ENCODE measurements at regions not wholly inside any gene's neighbourhood (a gene's known extent, or its start where the extent isn't known, plus 50 kb on each side); places are given as distances from the start of the nearest gene placed in this dataset.
A peak's percentile ranks its signal among the peaks of the same experiment; 100 is the strongest.
"Not testable (repeated sequence)": the region's sequence is repeated elsewhere in the genome, so short reads cannot be mapped to it uniquely, and the experiment has no call there.

DNA sequence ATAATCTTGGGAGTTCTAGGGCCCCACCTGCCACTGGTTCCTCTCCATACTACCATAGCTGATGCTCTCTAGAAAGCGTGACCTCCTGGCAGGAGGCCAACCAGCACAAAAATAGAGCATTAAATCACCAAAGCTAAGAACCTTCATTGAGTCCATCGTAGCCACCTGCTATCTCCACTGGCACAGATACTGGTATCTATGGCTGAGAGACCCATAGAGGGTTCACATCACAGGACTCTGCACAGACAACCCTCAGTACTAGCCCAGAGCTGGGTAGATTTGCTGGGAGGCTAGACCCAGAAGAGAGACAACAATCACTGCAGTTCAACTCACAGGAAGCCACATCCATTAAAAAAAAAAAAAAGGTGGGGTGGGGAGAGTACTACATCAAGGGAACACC lies 509.1 kb downstream of the DTWD2 start:
- DNase-seq: no peak

DNA sequence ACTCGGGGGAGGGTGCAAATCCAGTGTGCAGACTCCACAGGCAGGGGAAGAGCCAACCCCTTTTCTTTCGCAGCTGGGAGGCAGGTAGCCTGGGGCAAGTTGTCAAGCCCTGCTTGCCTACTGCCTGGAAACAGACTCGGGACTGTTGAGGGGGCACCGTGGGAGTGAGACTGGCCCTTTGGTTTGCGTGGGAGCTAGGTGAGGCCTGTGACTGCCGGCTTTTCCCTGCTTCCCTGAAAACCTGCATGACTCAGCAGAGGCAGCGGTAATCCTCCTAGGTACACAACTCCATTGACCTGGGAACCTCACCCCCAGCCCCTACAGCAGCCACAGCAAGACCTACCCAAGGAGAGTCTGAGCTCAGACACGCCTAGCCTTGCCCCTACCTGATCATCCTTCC lies 509.5 kb downstream of the DTWD2 start:
- no peak for DNase-seq

DNA sequence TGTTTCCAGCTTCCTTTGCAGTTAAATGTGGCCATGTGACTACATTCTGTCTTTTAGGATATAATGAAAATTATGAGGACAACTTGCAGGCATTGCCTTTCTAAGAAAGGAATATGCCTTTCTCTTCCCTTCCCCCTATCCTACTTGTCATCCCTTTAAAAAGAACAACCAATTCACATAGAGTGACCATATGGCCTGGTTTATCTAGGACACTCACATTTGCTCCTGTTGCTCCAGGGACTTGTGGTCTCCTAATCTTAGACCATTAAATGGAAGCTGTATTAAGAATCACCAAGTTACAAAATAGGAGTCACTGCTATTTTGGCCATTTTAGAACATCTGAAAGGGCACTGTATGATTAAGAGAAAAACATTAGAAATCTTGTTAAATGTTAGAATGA lies 520.3 kb downstream of the DTWD2 start:
- DNase-seq: no peak

DNA sequence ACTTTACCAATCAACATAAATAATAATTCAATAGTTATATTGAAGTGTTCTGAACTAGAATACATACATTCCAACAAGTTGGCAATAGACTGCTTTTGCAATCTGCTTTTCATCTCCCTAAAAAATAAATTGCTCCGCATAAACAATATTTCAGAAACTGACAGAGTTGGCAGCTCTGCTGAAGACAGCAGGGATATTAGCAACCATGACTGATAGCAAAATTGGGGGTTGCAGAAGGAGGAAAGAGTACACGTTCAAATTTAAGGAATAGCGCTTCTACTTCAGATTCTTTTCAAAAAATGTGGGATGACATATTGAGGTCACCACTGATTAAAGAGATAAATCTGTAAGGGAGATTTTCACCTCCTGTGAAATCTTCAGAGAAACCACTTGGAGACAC lies 521.2 kb downstream of the DTWD2 start:
- no peak for DNase-seq

DNA sequence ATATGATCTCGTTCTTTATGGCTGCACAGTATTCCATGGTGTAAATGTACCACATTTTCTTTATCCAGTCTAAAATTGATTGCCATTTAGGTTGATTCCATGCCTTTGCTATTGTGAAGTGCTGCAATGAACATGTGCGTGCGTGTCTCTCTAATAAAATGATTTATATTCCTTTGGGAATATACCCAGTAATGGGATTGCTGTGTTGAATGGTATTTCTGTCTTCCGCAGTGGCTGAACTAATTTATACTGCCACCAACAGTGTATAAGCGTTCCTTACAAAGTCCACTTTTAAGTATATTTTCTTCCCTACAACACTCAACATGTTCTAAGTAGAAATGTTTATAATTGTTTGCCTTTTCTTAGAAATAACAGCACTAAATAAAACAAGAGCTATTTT lies 521.9 kb downstream of the DTWD2 start:
- no peak for DNase-seq

GRCh38 chr5:118462276-118462675 lies 526.1 kb downstream of the DTWD2 start:
- DNase-seq: not testable (repeated sequence)

DNA sequence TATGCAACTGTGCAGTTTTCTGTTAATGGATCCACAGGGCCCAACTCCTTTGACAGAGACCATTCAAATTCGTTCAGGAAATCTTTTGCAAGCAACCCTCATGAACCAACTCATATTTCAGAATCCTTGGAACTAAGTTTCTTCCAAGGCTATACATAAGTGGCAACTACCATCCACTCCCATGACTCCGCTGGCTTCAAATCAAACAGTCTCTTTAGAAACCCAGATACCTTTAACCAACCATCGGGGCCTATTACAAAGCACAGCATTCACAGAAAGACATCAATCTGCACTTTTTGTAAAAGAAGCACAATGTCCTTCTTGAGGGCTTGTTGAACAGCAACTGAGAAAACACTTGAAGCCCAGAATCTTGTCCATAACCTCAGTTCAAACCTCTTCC lies 526.9 kb downstream of the DTWD2 start:
- DNase-seq: no peak

DNA sequence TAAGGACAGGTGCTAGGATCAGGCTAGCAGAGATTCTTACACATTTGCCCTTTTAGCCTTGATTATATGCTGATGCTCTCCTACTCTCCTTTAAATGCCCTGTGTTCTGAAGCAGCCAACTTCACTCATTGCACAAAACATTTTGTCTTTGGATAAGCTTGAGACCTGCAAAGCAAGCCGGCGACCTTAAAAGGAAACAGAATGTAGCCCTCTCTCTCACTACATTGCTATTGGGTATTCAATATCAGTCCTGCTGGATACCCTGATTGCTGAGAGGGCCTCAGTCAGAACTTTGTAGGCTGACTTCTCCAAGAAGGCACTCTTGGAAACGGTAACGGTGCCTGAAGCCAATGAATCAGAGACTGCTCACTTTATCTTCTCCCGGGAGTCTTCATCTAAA lies 528.9 kb downstream of the DTWD2 start:
- DNase-seq: no peak

- no peak for DNase-seq
Observed at GRCh38 chr5:118456085-118456484, 532.3 kb downstream of the DTWD2 start.

- no peak for DNase-seq
Observed at GRCh38 chr5:118451697-118452247, 536.6 kb downstream of the DTWD2 start.

- DNase-seq: no peak
Observed at GRCh38 chr5:118450554-118451332, 537.6 kb downstream of the DTWD2 start.

DNA sequence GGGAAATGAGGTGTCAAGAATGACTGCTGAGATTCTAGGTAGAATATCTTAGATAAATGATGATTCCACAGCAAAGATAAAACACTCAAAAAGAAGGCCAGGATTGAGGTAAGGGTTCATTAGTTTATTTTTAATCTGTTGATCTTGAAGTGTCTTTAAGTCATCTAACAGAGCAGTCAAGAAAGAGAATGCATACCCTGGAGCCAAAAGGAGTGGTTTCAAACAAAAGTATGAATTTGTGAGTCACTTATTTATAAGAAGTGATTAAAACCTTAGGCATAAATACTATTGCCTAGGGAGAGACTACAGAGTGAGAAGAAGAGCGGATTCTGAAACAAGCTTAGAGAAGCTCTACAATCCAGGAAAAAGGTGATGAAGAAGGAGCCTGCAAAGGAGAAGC lies 541.0 kb downstream of the DTWD2 start:
- no peak for DNase-seq

GRCh38 chr5:118441956-118442355 lies 546.4 kb downstream of the DTWD2 start:
- no peak for DNase-seq

- DNase-seq: no peak
Observed at GRCh38 chr5:118441034-118441433, 547.3 kb downstream of the DTWD2 start.

GRCh38 chr5:118440496-118440895 lies 547.9 kb downstream of the DTWD2 start:
- no peak for DNase-seq

- peak in 1 of 3 donors; percentile 22 for DNase-seq
Observed at GRCh38 chr5:118439831-118440230, 548.5 kb downstream of the DTWD2 start.

GRCh38 chr5:118435131-118435530 lies 553.2 kb downstream of the DTWD2 start:
- DNase-seq: no peak

- no peak for DNase-seq
Observed at GRCh38 chr5:118434522-118434921, 553.8 kb downstream of the DTWD2 start.

GRCh38 chr5:118430076-118430475 lies 558.3 kb downstream of the DTWD2 start:
- DNase-seq: no peak

DNA sequence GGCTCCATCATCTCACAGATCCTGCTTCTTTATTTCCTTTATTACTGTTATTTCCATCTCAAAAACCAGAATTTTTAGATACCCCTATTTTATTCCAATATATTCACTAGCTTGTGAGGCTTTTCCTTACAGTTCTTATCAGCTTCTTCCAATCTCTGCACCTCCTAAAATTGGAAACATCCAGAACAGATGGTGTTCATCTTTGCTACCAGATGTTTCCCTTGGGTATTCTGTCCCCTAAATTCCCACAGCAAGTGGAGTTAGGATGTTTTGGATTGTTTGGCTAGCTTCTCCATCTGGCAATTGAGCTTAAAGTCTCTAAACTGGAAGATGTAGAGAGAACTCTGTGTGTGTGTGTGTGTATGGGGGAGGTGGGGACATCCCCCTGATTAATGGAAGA lies 580.4 kb downstream of the DTWD2 start:
- peak in 1 of 3 donors; percentile 28 for DNase-seq

DNA sequence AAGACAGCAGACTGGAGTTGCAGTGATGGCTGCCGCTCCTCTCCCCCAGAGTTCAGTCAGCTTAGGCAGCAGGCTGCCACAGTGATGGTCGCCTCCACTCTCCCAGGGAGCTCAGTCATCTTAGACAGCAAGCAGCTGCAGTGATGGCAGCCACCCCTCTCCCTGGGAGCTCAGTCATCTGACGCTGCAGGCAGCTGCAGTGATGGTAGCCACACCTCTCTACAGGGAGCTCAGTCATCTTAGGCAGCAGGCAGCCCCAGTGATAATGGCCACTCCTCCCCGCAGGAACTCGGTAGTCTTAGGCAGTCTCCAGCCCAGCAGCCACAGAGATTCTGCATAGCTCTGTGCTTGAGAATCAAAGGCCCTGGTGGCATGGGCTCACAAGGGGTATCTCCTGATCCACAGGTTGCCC lies 582.7 kb downstream of the DTWD2 start:
- peak; percentile 27 to 67 (median 28) for DNase-seq

DNA sequence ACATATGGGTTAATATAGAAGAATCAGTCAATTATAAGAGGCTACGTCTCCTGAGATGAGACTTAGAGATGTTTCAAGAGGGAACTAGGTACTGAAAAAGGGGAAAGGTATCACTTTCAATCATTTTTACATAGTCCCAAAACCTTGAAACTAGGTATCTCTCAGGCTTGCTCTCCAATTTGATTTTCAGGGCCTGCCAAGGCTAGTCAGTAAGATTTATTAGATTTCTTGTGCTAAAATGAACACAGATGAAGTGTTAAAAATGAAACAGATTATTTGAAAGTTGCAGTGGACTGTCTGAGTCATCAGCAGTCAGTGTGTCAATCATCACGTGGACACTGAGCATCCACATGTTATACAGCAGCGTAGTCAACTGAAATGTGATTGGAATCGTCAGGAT lies 591.1 kb downstream of the DTWD2 start:
- DNase-seq: no peak

DNA sequence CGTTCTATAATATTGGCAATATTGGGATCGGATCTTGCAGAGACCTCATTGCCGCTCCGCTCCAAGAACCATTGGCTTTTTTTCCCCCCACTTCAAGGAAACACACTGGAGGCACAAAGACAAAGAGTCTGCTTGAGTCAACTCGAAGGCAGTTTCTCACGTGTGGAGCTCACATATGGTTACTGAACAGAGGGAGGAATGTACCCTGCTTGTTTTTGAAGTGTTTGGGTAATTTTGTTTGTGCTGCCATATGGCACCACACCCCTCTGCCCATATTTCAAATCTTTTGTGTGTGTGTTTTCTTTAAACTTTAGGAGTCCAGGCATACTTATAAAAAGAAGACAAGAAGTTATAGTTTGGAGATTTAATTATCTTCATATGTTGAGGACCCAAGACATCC lies 595.9 kb downstream of the DTWD2 start:
- no peak for DNase-seq

GRCh38 chr5:118382931-118383330 lies 605.4 kb downstream of the DTWD2 start:
- not testable (repeated sequence) for DNase-seq
